ENCODE measurements at regions not wholly inside any gene's neighbourhood (a gene's known extent, or its start where the extent isn't known, plus 50 kb on each side); places are given as distances from the start of the nearest gene placed in this dataset.

- TF ChIP-seq, protein P1, sequence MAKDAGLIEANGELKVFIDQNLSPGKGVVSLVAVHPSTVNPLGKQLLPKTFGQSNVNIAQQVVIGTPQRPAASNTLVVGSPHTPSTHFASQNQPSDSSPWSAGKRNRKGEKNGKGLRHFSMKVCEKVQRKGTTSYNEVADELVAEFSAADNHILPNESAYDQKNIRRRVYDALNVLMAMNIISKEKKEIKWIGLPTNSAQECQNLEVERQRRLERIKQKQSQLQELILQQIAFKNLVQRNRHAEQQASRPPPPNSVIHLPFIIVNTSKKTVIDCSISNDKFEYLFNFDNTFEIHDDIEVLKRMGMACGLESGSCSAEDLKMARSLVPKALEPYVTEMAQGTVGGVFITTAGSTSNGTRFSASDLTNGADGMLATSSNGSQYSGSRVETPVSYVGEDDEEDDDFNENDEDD (CRISPR knock-in tag; IDR thresholded peaks at IDR 0.05; ENCODE audit: borderline replicate concordance) = no peak
- TF ChIP-seq, protein P2, sequence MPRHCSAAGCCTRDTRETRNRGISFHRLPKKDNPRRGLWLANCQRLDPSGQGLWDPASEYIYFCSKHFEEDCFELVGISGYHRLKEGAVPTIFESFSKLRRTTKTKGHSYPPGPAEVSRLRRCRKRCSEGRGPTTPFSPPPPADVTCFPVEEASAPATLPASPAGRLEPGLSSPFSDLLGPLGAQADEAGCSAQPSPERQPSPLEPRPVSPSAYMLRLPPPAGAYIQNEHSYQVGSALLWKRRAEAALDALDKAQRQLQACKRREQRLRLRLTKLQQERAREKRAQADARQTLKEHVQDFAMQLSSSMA (CRISPR knock-in tag; IDR thresholded peaks at IDR 0.05) = no peak
- TF ChIP-seq, protein P3, sequence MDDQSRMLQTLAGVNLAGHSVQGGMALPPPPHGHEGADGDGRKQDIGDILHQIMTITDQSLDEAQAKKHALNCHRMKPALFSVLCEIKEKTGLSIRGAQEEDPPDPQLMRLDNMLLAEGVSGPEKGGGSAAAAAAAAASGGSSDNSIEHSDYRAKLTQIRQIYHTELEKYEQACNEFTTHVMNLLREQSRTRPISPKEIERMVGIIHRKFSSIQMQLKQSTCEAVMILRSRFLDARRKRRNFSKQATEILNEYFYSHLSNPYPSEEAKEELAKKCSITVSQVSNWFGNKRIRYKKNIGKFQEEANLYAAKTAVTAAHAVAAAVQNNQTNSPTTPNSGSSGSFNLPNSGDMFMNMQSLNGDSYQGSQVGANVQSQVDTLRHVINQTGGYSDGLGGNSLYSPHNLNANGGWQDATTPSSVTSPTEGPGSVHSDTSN (CRISPR knock-in tag; IDR thresholded peaks at IDR 0.05; ENCODE audit: borderline replicate concordance) = no peak
- TF ChIP-seq SALL2 (CRISPR knock-in tag; IDR thresholded peaks at IDR 0.05) (no peak), ATF2 (CRISPR knock-in tag; IDR thresholded peaks at IDR 0.05) (no peak), KDM2A (CRISPR knock-in tag; IDR thresholded peaks at IDR 0.05; ENCODE audit: borderline replicate concordance, low read depth) (no peak), ATF3 (CRISPR knock-in tag; IDR thresholded peaks at IDR 0.05) (no peak), AKAP8 (CRISPR knock-in tag; IDR thresholded peaks at IDR 0.05) (no peak), JUND (CRISPR knock-in tag; IDR thresholded peaks at IDR 0.05) (no peak)
- TF ChIP-seq, protein P4, sequence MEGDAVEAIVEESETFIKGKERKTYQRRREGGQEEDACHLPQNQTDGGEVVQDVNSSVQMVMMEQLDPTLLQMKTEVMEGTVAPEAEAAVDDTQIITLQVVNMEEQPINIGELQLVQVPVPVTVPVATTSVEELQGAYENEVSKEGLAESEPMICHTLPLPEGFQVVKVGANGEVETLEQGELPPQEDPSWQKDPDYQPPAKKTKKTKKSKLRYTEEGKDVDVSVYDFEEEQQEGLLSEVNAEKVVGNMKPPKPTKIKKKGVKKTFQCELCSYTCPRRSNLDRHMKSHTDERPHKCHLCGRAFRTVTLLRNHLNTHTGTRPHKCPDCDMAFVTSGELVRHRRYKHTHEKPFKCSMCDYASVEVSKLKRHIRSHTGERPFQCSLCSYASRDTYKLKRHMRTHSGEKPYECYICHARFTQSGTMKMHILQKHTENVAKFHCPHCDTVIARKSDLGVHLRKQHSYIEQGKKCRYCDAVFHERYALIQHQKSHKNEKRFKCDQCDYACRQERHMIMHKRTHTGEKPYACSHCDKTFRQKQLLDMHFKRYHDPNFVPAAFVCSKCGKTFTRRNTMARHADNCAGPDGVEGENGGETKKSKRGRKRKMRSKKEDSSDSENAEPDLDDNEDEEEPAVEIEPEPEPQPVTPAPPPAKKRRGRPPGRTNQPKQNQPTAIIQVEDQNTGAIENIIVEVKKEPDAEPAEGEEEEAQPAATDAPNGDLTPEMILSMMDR (CRISPR knock-in tag; IDR thresholded peaks at IDR 0.05) = no peak
- TF ChIP-seq, protein P5, sequence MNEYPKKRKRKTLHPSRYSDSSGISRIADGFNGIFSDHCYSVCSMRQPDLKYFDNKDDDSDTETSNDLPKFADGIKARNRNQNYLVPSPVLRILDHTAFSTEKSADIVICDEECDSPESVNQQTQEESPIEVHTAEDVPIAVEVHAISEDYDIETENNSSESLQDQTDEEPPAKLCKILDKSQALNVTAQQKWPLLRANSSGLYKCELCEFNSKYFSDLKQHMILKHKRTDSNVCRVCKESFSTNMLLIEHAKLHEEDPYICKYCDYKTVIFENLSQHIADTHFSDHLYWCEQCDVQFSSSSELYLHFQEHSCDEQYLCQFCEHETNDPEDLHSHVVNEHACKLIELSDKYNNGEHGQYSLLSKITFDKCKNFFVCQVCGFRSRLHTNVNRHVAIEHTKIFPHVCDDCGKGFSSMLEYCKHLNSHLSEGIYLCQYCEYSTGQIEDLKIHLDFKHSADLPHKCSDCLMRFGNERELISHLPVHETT (CRISPR knock-in tag; conservative IDR thresholded peaks at IDR 0.05) = no peak
These were observed 729.0 kb downstream of the EPHA4 start for GRCh38 chr2:220842901-220843665.
